ENCODE measurements at regions not wholly inside any gene's neighbourhood (a gene's known extent, or its start where the extent isn't known, plus 50 kb on each side); places are given as distances from the start of the nearest gene placed in this dataset.

DNA sequence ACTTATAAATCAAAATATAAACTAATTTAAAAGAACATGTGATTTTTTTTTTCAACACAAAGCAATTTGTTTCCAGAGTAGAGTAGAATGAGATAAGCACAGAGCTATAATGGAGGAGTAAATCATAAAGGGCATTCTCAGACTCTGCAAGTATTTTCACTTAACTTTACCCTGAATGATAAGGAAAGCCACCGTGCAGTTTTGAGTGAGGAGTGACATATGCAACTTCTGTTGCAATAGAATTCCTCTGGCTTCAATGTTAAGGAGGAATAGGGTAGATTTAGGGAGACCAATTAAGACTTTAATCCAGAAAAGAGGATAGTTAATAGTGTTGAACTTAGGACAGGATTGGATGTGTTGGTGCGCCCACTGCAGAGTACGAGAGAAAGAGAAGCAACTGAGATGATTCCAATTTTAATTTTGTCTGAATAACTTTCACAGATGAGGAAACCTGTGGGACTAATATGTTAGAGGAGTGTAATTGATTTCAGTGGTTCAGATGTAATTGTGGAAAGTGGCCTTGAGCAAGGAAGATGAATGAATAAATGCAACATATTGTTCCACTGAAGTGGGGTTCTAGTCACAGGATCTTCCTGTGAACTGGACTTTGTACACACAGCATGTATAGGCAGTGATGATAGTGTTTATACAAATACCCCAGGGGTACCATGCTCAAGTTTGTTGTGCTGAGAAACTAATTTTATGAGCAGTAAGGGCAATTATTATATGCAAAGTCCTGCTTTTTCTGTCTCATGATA is 255.5 kb upstream of the ANO3 start:
- TF ChIP-seq, protein P1, sequence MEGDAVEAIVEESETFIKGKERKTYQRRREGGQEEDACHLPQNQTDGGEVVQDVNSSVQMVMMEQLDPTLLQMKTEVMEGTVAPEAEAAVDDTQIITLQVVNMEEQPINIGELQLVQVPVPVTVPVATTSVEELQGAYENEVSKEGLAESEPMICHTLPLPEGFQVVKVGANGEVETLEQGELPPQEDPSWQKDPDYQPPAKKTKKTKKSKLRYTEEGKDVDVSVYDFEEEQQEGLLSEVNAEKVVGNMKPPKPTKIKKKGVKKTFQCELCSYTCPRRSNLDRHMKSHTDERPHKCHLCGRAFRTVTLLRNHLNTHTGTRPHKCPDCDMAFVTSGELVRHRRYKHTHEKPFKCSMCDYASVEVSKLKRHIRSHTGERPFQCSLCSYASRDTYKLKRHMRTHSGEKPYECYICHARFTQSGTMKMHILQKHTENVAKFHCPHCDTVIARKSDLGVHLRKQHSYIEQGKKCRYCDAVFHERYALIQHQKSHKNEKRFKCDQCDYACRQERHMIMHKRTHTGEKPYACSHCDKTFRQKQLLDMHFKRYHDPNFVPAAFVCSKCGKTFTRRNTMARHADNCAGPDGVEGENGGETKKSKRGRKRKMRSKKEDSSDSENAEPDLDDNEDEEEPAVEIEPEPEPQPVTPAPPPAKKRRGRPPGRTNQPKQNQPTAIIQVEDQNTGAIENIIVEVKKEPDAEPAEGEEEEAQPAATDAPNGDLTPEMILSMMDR (conservative IDR thresholded peaks at IDR 0.05; ENCODE audit: low read depth in 2 of 2): no peak
- TF ChIP-seq EZH2phosphoT487 (IDR thresholded peaks at IDR 0.05; ENCODE audit: unreplicated experiment): no peak
- TF ChIP-seq EZH2 (IDR thresholded peaks at IDR 0.05; ENCODE audit: low read depth, unreplicated experiment): no peak
- TF ChIP-seq POLR2AphosphoS5 (IDR thresholded peaks at IDR 0.05; ENCODE audit: low read depth): no peak

Data from GM23338 (cell line).